Stimulated activated CD4-positive, alpha-beta T cell treated with anti-CD3 and anti-CD28 coated beads, Interleukin-1b, Interleukin-23, amount 100 ng/mL, for 48 hours (primary cell): ENCODE measurements at regions not wholly inside any gene's neighbourhood (a gene's known extent, or its start where the extent isn't known, plus 50 kb on each side); places are given as distances from the start of the nearest gene placed in this dataset.

Experiments used
- DNase-seq: peaks from one replicate; pipeline ENCODE4 v3.0.0-alpha.2; 2020

DNA sequence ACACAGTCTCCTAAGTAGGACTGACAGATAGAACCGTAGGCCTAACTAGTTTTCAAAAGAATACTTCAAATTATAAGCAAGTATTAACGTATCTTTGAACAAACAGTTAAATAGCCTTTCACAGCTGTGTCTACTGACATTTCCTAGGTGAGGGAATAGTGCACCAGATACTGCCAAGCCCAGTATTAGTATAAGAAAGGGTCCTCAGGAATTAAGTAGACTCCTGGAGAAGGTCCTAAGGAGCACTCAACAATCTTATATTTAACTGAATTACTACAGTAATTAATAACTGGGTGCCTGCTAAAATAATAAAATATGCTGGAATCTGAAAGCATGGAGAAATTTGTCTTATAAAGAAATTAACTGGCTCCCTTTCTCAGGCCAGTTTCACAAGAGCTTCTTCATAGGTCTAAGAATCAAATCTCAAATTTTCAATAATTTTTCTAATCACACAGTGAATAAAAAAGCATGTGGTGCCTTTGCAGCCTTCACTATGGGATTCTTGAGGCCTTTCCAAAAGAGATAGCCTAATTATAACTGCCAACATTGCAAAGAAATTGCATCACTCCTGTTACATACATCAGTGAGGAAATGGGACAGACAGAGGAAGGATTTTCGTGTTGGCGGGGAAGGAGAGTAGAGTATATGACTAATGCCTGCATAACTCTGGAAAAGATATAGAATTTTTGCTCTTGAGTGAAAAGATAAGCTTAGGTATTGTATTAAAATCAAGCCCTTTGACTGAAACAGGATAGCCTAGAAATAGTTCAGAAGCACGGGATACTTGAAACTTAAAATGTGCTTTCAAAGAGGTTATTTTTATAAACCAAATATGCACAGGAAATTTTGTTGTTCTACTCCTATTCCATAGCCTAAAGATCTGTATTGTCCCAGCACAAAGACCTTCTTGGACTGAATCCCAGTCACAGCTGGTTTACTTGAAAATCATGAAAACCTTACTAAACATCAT lies 228.6 kb upstream of the STK17B start:
- no peak for DNase-seq

DNA sequence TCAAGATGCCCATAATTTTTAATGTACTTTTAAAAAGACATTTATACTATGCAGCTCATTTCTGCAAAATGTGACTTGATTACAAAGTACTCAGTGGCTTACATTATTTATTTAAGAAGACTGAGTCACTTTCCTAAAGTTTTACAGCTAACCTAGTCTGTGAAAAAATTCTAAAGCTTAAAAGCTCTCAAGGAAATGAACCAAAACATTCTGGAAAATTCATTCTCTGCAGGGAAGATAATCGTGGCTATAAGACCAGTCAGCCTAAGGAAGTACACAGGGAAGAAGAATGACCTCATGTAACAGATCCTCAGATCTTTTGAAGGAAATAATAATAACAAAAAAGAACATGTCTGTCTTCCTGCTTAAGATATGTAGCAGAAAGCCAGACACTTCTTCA lies 232.1 kb upstream of the STK17B start:
- DNase-seq, result no peak

DNA sequence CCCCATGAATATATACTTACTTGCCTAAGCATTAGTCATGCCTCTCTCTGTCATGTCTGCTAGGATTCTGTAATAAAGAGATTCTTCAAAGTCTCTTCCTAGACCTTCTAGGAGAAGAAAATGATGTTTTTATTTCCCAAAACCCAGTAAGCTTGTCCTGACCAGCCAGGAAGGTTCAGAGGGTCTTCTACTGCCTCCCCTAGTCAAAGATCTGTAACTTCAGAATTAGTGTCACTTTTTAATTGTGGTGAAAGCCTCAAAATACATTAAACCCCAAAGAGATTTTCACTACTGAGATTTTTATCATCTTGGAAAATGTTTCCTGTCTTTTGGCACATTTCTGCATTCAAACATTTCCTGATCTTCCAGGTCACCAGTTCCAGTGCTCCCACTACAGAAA lies 232.9 kb upstream of the STK17B start:
- DNase-seq, result no peak

DNA sequence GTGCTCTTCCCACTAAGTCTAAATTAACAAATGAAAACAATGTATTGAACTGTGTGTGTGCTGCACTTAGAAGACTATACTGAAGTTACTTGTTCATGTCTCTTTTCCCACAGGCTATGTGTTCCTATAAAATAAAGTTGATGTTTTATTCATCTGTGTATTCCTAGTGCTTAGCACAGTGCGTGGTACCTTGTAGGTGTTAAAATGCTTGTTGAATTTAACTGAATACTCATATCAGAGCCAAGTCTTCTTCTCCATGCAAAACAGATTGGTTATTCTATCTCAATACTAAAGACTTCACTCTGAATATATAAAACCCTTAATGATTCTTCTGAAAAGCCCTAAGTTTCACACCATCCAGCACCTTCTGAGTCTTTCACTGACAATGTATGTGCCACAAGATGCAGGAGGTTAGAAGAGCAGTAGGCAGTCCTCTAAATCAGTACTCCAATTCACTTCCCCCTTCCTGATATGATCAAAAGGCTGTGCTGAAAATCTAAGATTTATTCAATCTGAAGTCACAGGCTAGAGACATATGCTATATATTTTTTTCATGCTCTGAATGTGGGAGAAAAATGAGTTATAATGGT lies 231.7 kb upstream of the CCDC150 start:
- DNase-seq, result no peak

DNA sequence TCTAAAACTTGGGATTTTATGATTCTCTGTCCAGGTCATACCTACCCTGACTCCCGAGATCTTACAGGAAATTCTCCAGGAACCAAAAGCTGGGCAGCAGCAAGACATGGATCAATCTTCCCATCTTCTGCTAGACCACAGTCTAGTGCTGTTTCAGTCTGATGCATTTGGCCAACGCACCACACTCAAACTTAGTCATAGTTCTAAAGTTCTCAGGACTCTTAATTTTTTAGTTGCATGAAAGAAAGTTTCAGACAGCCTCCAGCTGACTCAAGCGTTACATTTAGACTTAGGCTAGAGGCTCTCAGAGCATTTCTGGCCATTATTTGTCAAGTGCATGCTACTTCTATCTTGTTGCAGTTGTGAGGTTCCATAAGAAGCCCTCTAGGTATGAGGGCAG lies 230.1 kb upstream of the CCDC150 start:
- DNase-seq, result no peak

DNA sequence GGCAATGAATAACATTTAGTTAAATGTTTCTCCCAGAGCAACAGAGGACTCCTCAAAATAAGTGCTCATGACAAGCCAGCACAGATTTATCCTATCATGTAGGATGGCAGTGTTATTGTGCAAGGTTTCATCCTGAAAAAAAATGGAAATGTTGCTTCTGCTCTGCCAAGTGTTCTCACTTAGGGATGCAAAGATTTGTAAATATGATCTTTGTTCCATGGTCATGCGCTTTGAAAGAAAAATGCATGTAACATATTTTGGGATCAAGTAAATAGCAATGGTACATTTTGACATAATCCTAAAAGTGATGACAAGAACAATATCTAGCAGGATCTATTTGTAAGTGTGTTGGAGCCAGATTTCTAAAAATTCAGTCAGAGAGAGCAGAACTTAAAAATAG lies 229.5 kb upstream of the CCDC150 start:
- no peak for DNase-seq

DNA sequence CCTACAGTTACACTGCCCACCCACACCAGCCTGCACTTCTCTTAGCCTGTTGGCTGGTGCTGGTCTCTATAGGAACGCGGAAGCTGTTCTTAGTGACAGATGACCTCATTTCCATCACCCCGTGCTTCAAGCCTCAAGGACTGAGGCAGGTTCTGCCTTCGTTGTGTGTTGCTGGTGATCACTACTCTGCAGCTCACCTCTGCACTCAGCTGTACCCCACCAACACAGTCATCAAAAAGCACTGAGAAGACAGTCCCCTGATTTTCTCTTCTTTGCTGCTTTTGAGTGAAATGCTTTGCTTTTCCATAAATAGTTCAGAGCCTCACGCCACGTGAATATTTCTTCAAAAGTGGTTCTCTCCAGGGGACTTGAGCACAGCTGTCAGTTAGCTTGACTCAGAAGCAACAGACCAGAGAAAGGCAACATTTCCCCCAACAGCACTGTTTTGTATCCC lies 225.7 kb upstream of the CCDC150 start:
- DNase-seq, result no peak

DNA sequence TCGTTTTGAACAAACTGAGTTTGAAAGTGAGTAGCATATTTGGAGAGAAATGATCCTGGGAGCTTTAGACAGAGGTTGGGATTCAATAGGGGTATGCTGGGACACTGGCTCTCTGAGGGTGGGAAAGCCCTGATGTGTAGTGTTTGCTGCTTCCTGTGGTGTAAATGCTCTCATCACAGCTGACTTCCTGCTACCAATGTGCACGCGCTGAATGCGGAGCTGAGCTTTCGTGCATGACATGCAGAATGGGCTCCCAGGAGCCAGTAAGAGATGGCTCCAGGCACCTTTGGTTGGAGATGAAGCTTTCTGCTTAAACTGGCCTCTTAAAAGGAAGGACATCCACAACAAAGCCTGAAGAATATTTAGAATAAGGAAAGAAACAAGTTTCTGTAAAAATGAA lies 224.1 kb upstream of the CCDC150 start:
- no peak for DNase-seq

DNA sequence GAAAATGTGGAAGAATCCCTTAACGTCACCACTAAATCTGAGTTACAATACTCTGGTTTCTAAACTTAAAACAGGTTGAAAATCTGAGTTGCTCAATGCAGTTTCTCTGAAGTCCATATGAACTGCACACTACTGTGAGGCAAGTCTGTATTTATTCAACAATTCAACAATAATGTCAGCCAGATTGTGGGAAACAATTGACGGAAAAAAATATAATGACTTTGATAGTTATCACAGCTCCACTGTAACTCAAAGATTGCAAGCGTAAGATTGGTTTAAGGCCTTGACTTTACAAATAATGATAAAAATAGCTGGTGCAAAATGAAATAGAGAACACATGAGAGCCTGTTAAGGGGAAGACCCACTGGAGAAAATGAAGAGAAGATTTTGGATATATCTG lies 219.4 kb upstream of the CCDC150 start:
- DNase-seq, result no peak

DNA sequence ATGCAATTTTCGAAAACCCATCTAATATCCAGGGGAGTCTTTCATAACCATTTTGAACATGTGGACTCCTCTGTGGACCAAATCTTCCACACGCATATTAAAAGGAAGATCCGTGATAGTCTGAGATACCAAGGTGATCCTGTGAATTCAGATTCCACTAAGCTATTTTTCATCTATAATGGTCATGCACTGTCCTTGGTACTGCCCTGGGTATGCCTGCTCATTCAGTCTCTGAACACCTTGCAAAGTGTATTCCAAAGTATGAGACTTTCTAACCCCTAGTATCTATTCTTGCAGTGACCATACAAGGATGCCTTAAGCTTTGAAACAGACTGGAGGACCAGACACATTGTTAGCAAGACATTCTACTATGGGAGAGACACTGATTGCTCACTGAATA lies 217.6 kb upstream of the CCDC150 start:
- DNase-seq, result no peak

DNA sequence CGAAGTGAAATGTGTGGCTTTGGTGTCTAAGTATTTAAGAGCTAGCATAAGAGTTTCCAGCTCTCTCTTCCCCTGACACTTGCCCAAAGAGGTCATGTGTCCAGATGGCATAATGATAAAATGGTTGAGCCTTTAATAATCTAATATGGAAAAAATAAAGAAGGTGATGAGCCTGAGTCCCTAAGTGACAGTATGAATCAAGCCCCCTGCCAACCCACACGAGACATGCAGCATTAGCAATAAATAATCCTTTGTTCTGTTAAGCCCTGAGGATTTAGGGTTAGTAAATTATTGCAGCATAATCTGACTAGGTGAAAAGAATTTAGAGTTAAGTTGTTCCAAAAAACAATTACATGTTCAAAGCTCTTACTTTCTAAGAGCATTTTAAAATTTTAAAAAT lies 217.2 kb upstream of the CCDC150 start:
- DNase-seq, result no peak

DNA sequence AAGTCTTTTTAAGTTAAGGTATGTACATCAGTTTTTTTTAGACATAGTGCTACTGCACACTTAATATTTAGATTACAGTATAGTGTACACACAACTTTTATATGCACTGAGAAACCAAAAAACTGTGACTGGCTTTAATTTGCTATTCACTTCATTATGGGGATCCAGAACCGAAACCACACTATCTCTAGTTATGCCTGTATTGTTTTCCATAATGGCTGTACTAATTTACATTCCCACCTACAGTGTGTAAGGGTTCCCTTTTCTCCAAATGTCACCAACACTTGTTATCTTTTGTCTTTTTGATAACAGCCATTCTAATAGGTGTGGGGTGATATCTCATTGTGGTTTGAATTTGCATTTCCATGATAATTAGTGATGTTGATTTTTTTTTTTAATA lies 213.4 kb upstream of the CCDC150 start:
- DNase-seq, result no peak

DNA sequence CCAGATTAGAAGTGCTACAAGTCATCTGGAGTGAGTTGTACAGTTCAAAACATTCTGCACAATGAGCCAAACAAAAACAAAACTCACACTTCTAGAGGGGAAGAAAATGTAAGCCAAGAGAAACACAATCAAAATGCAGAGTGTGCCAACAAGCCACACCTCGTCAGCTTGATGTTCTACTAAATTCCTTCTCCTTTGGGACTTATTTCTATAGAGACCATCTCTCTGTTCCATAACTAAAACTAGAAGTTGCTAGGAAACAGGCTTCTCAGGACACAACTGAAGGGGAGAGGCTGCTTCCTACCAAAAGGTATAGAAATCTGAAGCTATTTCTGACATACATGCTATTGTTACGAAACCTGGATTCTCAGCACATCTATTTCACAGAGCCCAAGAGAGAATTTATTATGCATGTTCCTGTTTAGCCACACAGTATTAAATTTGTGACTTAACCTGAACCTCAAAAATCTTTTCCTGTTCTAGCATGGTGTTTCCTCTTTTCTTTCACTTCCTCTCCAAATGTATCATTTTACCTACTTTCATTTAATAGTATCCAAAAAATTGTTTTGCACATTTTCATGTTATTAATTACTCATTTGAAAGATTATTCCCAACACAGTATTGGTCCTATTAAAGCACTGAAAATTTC lies 211.4 kb upstream of the CCDC150 start:
- no peak for DNase-seq

DNA sequence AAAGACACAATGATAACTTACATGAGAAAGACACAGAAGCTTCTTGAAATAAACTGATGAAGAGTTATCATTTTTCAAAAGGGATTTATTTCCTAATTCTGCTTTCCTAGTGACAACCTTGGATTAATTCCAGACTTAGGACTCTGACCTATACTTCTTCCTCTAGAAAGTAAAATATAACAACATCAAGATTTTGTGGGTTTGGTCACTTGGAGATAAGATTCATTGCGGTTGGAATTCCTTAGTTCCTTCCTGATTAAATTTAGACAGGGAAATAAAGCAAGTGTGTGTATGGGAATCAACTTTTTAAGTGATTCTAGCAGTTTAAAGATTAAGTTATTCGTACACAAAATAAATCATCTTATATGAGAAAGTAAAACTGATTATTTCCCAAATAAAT lies 208.4 kb upstream of the CCDC150 start:
- no peak for DNase-seq

DNA sequence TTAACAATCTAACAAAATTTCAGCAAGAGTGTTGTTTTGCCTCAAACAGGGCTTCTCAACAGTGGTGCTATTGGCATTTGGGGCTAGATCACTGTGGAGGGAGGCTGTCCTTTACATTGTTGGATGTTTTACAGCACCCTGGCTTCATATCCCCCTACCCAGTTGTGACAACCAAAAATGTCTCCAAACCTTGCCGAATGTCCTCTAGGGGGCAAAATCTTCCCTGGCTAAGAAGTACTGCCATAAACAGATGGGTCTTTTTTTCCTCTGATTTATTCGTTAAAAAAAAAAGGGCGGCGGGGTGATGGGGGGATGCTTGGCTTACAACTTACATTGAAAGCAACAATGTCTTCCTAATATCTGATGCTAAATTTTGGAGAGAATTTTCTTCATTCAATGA lies 207.6 kb upstream of the CCDC150 start:
- no peak for DNase-seq

DNA sequence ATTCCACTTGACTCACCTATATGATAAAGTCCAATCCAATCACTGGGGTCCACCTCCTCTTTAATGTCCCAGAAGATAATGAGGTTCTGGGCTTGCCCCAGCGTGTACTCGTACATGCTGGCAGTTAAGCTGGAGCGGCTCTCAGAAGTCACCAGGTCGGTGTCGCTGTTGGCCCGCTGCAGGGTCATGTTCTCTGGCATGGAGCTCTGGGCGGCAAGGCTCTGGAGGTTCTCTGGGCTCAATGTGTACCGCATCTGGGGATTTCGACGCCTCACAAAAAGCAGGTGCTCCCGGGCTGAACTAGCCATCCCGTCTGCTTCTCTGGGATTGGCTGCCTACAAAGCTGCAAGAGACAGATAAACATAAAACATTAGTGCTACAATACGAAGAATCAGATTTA lies 206.4 kb upstream of the CCDC150 start:
- no peak for DNase-seq

DNA sequence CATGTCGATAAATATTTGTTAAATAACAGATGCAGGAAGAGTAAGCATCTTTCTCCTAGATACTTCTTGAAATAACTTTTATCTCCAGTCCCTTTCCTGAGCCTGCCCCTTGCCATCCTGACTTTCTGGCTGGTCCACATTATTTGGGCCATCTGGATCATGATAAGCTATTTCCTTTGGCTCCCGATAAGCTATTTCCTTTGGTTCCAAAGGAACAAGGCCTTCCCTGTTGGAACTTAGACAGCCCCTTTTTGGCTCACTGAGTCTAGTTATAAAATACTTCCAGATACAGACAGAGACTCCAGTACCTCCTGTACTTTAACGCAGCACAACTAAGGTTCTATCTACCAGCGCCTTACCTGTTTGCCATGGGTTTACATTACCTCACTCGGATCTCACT lies 205.3 kb upstream of the CCDC150 start:
- DNase-seq, result no peak

DNA sequence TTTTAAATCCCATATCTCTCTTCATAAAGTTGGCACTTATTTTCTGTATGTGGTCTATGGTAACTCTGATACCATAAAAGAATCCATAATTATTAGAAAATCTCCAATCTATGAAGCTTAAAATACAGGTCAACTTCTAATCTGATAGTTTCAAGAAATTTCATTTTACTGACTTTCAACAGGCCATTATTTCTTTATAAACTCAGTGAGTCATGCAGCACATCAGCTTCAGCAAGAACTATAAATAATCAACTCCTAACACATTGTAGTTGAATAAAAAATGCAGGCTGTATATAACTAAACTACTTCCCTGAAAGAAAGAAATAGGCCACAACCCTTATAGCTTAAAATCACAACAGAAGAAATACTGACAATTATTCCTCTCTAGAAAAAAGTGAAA lies 204.3 kb upstream of the CCDC150 start:
- DNase-seq, result no peak

DNA sequence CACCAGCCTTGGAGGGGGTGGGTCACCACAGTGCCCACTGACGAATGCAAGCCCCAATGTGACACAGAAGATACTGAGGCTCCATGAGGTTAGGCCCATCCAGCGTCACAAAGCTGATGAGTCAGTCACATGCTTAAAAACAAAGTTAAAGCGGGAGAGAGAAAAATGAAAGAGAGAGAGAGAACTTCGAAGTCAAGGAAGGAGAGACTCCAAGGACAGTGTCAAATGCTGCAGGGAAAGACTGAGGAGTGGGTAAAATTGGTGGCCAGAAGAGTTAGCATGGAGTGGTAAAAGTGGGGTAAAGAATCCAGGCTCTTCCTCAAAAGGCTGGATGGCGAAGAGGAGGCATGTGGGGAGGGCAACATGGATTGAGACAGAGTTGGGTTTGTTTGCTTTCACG lies 201.9 kb upstream of the CCDC150 start:
- DNase-seq, result no peak

DNA sequence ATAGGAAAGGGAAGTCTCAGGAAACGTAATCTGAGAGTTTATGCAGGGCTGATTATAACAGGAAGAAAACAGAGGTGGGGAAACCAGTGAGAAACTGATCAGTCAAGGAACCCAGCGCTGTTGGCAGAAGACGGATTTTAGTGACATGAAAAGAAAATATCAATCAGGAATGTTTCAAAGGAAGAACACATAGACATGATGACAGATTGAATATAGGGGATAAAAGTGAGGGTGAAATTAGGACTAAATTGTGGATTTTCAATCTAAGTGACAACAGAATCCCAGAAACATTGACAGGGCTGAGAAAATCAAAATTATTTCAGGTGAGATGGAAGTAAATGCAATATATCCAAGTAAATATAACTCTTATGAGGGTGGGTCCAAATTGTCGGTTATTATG lies 199.8 kb upstream of the CCDC150 start:
- no peak for DNase-seq

DNA sequence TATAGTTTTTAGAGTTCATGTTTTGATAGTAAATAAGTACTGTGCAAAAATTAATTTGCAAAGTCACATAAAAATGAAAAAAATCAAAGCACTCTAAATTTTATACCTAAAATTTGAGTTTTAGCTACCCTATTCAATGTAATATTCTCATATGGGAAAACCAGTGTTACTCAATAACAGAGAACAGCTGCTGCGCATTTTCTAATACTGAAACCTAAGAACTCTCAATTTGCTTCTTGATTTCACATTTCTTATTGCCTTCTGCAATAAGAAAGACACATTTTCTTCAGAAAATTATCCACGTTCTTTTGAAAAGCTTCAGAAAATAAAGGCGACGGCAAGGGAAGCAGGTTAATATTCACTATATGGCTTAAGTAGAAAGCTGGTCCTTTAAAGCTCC lies 199.1 kb upstream of the CCDC150 start:
- no peak for DNase-seq

DNA sequence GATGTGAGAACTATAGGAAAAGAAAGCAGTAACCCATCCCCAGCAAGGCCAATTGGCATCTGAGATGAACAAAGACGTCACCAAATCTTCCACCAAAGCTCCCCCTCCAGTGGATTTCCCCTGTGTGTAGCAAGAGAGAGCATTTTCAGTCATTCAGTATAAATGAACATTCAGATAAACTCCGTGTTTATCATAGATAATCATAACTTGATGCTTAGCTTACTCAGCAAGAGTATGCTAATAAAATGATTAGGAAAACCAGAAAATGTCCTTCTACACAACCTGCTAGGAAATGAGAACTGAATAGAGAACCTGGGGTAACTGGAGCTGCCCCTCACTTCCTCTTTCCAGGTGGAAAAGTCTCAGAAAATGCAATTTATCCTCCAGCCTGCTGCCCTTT lies 198.0 kb upstream of the CCDC150 start:
- no peak for DNase-seq

DNA sequence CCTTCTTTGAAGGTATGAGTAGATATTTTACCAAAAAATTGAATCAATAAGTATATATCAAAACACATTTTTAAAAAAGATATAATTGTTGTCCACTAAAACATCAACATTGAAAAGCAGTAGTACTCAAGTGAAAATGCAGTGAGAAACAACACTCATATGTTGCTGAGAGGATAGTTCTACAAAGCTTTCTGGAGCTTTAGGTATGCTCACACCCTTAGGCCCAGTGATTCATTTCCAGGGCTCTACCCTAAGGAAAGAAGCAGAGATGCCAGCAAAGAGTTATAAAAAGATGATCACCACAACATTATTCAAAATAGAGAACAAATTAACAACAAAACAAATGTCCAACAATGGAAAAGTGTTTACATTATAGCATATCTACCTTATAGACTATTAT lies 197.3 kb upstream of the CCDC150 start:
- no peak for DNase-seq

DNA sequence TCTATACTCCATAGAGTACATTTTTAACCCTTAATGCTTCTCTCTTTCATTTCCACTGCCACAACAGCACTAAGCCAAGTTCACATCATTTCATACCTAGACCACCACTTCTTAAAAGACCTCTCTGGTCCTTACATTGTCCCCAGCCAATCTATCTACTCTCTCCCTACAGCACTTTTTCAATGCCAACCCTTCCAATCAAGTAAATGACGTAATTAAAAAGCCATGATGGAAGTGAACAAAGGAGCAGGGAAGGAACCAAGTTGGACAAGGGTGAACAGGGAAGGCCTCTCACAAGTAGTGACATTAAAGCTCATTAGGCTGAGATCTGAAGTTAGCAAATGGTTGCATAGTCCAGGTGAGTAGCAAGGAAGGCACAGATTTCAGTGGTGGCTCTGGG lies 195.1 kb upstream of the CCDC150 start:
- no peak for DNase-seq
